ENCODE measurements at regions not wholly inside any gene's neighbourhood (a gene's known extent, or its start where the extent isn't known, plus 50 kb on each side); places are given as distances from the start of the nearest gene placed in this dataset.

- no peak for DNase-seq (ENCODE audit: low read depth, low spot score)
- Histone ChIP-seq H3K4me3 (ENCODE audit: low read depth, low read length) (no peak overlapping the region), H3K9me3 (ENCODE audit: control insufficient read depth, insufficient read depth, low read length) (no peaks in the 10 kb centered on the region), H3K27ac (ENCODE audit: low read depth, low read length) (no peak overlapping the region), H3K27me3 (ENCODE audit: control insufficient read depth, insufficient read depth, low read length) (peaks cover 3% of the 10 kb centered on the region)
- CTCF ChIA-PET = no interaction called here
- TF ChIP-seq CTCF (IDR thresholded peaks at IDR 0.05; ENCODE audit: low read depth, low read length) = no peak
- POLR2A ChIA-PET = no interaction called here
Measured at GRCh38 chr17:36856222-36856621, 81.1 kb upstream of the LHX1 start.

- peaks cover 6% of the 10 kb centered on the region for H3K27me3 ChIP-seq (ENCODE audit: control insufficient read depth, insufficient read depth, low read length)
- H3K4me3 ChIP-seq (ENCODE audit: low read depth, low read length) = no peak overlapping the region
- no peaks in the 10 kb centered on the region for H3K9me3 ChIP-seq (ENCODE audit: control insufficient read depth, insufficient read depth, low read length)
- H3K27ac ChIP-seq (ENCODE audit: low read depth, low read length) = no peak overlapping the region
- no peak for TF ChIP-seq CTCF (IDR thresholded peaks at IDR 0.05; ENCODE audit: low read depth, low read length)
- DNase-seq (ENCODE audit: low read depth, low spot score) = no peak
- CTCF ChIA-PET = interaction anchor here (0.9 kb wide), 1 partner anchor 254 kb away, joined by 6 read pairs; no protein-coding TSS in a partner anchor
- POLR2A ChIA-PET = no interaction called here
Measured at GRCh38 chr17:36856903-36857381, 80.3 kb upstream of the LHX1 start.

- no peak for TF ChIP-seq CTCF (IDR thresholded peaks at IDR 0.05; ENCODE audit: low read depth, low read length)
- Histone ChIP-seq H3K27ac (ENCODE audit: low read depth, low read length) (no peak overlapping the region), H3K4me3 (ENCODE audit: low read depth, low read length) (no peak overlapping the region), H3K27me3 (ENCODE audit: control insufficient read depth, insufficient read depth, low read length) (peaks cover 6% of the 10 kb centered on the region), H3K9me3 (ENCODE audit: control insufficient read depth, insufficient read depth, low read length) (no peaks in the 10 kb centered on the region)
- POLR2A ChIA-PET = no interaction called here
- CTCF ChIA-PET = interaction anchor here (0.6 to 0.9 kb wide), 2 partner anchors 190 to 255 kb away, joined by 3 to 6 read pairs; no protein-coding TSS in a partner anchor
- no peak for DNase-seq (ENCODE audit: low read depth, low spot score)
Measured at GRCh38 chr17:36857698-36858097, 79.6 kb upstream of the LHX1 start.

GRCh38 chr17:36858119-36859002 lies 78.9 kb upstream of the LHX1 start:
- CTCF ChIA-PET = interaction anchor here (0.6 kb wide), 1 partner anchor 189 kb away, joined by 3 read pairs; no protein-coding TSS in a partner anchor
- H3K27me3 ChIP-seq (ENCODE audit: control insufficient read depth, insufficient read depth, low read length) = peaks cover 12% of the 10 kb centered on the region

More at GRCh38 chr17:36858119-36859002, 78.9 kb upstream of the LHX1 start:
- no peak for DNase-seq (ENCODE audit: low read depth, low spot score)
- no peak overlapping the region for H3K27ac ChIP-seq (ENCODE audit: low read depth, low read length)
- POLR2A ChIA-PET = no interaction called here
- H3K9me3 ChIP-seq (ENCODE audit: control insufficient read depth, insufficient read depth, low read length) = no peaks in the 10 kb centered on the region
- TF ChIP-seq CTCF (IDR thresholded peaks at IDR 0.05; ENCODE audit: low read depth, low read length) = no peak
- H3K4me3 ChIP-seq (ENCODE audit: low read depth, low read length) = no peak overlapping the region

Data from AG04450 (cell line).